NCI-H2227 (cell line): ENCODE measurements at regions not wholly inside any gene's neighbourhood (a gene's known extent, or its start where the extent isn't known, plus 50 kb on each side); places are given as distances from the start of the nearest gene placed in this dataset.

ENCODE experiments used
- DNase-seq: peaks from one replicate; lab custom pipeline; 2025; ENCODE audit not compliant: unreplicated experiment; lab: John Stamatoyannopoulos, UW

GRCh38 chr18:10032331-10033015, 118.7 kb downstream of the VAPA start:
- no peak for DNase-seq

- no peak for DNase-seq
Observed at GRCh38 chr18:10033016-10033399, 119.2 kb downstream of the VAPA start.

- DNase-seq, result no peak
Observed at GRCh38 chr18:10035281-10035991, 121.6 kb downstream of the VAPA start.

- DNase-seq, result no peak
Observed at GRCh38 chr18:10036479-10036878, 122.7 kb downstream of the VAPA start.

- DNase-seq, result no peak
Observed at GRCh38 chr18:10037181-10037580, 123.4 kb downstream of the VAPA start.

- DNase-seq, result no peak
Observed at GRCh38 chr18:10038268-10038667, 124.5 kb downstream of the VAPA start.

GRCh38 chr18:10040287-10041011, 126.6 kb downstream of the VAPA start:
- DNase-seq, result no peak

GRCh38 chr18:10041180-10041579, 127.4 kb downstream of the VAPA start:
- no peak for DNase-seq

GRCh38 chr18:10042492-10042891, 128.7 kb downstream of the VAPA start:
- DNase-seq, result no peak

GRCh38 chr18:10044054-10044453, 130.2 kb downstream of the VAPA start:
- DNase-seq, result no peak

GRCh38 chr18:10045296-10045891, 131.6 kb downstream of the VAPA start:
- DNase-seq, result no peak

GRCh38 chr18:10046178-10046807, 132.5 kb downstream of the VAPA start:
- DNase-seq, result no peak

- no peak for DNase-seq
Observed at GRCh38 chr18:10047237-10047636, 133.4 kb downstream of the VAPA start.

GRCh38 chr18:10049747-10050146, 135.9 kb downstream of the VAPA start:
- DNase-seq, result no peak

- DNase-seq, result no peak
Observed at GRCh38 chr18:10050956-10051355, 137.1 kb downstream of the VAPA start.

- DNase-seq, result no peak
Observed at GRCh38 chr18:10051877-10052631, 138.2 kb downstream of the VAPA start.

- no peak for DNase-seq
Observed at GRCh38 chr18:10052871-10053270, 139.1 kb downstream of the VAPA start.

GRCh38 chr18:10053861-10054260, 140.0 kb downstream of the VAPA start:
- DNase-seq, result no peak

- DNase-seq, result no peak
Observed at GRCh38 chr18:10054366-10054765, 140.6 kb downstream of the VAPA start.

- DNase-seq, result no peak
Observed at GRCh38 chr18:10055125-10055750, 141.4 kb downstream of the VAPA start.
